Activated CD4-positive, alpha-beta T cell treated with anti-CD3 and anti-CD28 coated beads, Interleukin-2, amount 10 ng/mL, durations not matched to agents 7 days and 5 days (primary cell): ENCODE measurements at regions not wholly inside any gene's neighbourhood (a gene's known extent, or its start where the extent isn't known, plus 50 kb on each side); places are given as distances from the start of the nearest gene placed in this dataset.
"Not testable (repeated sequence)": the region's sequence is repeated elsewhere in the genome, so short reads cannot be mapped to it uniquely, and the experiment has no call there.

ENCODE experiments used
- CTCF ChIA-PET: fragments of 350-600 bp; sonication (Branson Sonifier 250); formaldehyde crosslinking; loops from one replicate; lab custom pipeline; 2021; ENCODE audit warnings: antibody characterized with exemption; lab: Charles Lee
- POLR2A ChIA-PET: fragments of 350-600 bp; sonication (Branson Sonifier 250); formaldehyde crosslinking; loops from one replicate; lab custom pipeline; 2021; ENCODE audit warnings: antibody characterized with exemption; lab: Charles Lee
- DNase-seq: peaks from one replicate; pipeline ENCODE4 v3.0.0-alpha.2; 2020
- H3K27ac Mint-ChIP-seq: one replicate; pipeline ENCODE4 v1.8.0; 2021; ENCODE audit warnings: mild to moderate bottlenecking, moderate library complexity, mixed read lengths
- H3K27me3 Mint-ChIP-seq: one replicate; pipeline ENCODE4 v1.8.0; 2021; ENCODE audit warnings: mixed read lengths
- H3K36me3 Mint-ChIP-seq: one replicate; pipeline ENCODE4 v1.8.0; 2021; ENCODE audit warnings: low read depth, mixed read lengths
- H3K4me1 Mint-ChIP-seq: one replicate; pipeline ENCODE4 v1.8.0; 2021; ENCODE audit warnings: mixed read lengths
- H3K4me3 Mint-ChIP-seq: one replicate; pipeline ENCODE4 v1.8.0; 2021; ENCODE audit warnings: mild to moderate bottlenecking, moderate library complexity, mixed read lengths
- H3K9me3 Mint-ChIP-seq: one replicate; pipeline ENCODE4 v1.8.0; 2021; ENCODE audit warnings: mixed read lengths

DNA sequence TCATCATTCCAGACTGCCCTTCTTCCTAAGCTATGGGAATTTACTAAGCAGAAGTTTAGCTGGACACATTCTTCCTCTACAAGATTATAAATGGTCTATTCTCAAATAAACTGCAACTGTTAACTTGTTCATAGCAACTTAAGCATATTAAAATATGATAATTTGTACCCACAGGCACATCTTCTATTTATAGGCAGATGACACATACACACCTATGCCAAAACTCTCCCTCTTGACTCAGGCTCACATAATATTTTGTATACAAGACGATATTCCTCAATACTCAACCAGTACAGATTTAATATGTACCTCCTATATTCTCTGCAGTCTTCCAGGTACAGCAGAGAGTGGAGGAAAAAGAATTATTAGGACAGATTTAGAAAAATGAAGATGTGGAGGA, 232.7 kb upstream of the KIAA1217 start:
- Mint-ChIP-seq H3K27ac (no peak overlapping the region), H3K9me3 (no peaks in the 10 kb centered on the region), H3K36me3 (no peaks in the 10 kb centered on the region), H3K27me3 (no peaks in the 10 kb centered on the region), H3K4me1 (no peaks in the 10 kb centered on the region), H3K4me3 (no peak overlapping the region)
- ChIA-PET POLR2A (no interaction called here), CTCF (no interaction called here)
- no peak for DNase-seq

DNA sequence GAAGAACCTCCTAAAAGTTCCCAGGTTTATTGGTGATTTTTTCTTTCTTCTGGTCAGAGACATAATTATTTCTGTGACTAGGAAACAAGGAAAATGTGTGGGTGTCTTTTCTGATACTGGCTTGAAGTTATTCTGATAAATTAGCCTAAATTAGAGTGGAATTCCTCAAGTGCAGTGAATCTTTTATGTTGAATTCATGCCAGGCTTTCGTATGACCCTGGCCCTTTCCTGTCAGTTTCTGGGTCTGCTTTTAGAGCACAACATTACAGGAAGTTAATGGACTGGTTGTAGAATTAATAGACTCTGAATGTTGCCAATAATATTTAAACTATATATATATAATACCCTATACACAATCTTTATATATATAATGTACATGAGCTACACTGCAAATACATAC, 230.6 kb upstream of the KIAA1217 start:
- POLR2A ChIA-PET = no interaction called here
- H3K4me1 Mint-ChIP-seq = no peaks in the 10 kb centered on the region
- no peak overlapping the region for H3K27ac Mint-ChIP-seq
- H3K36me3 Mint-ChIP-seq = no peaks in the 10 kb centered on the region
- CTCF ChIA-PET = no interaction called here
- H3K27me3 Mint-ChIP-seq = no peaks in the 10 kb centered on the region
- no peak for DNase-seq
- H3K9me3 Mint-ChIP-seq = peaks cover 2% of the 10 kb centered on the region
- no peak overlapping the region for H3K4me3 Mint-ChIP-seq

DNA sequence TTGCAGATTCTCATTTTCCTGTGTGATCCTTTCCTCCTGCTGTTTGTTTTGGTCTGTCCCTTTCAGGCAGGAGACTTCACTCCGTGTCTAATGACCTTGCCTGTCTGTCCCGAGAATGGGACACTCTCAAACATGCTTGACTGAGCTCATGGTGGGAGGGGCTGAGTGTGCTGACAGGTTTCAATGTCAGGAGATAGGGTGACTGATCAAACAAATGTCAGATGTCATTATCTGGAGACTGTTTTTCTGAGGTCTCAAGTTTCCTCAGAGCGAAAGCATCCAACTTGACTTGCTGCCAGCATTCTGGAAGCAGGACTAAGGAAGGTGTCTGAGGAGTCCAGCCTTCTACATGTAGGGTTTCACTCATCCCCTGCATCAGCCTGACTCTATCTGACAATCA, 228.8 kb upstream of the KIAA1217 start:
- ChIA-PET POLR2A (no interaction called here), CTCF (interaction anchor here (1.0 kb wide), 1 partner anchor 12 kb away, joined by 3 read pairs; no protein-coding TSS in a partner anchor)
- peaks cover 2% of the 10 kb centered on the region for H3K9me3 Mint-ChIP-seq
- no peak overlapping the region for H3K27ac Mint-ChIP-seq
- no peak overlapping the region for H3K4me3 Mint-ChIP-seq
- H3K27me3 Mint-ChIP-seq = no peaks in the 10 kb centered on the region
- no peak for DNase-seq
- H3K36me3 Mint-ChIP-seq = no peaks in the 10 kb centered on the region
- no peaks in the 10 kb centered on the region for H3K4me1 Mint-ChIP-seq

GRCh38 chr10:23981520-23982309, 227.2 kb upstream of the KIAA1217 start:
- ChIA-PET CTCF (interaction anchor here (1.1 kb wide), 1 partner anchor 13 kb away, joined by 3 read pairs; no protein-coding TSS in a partner anchor), POLR2A (no interaction called here)
- Mint-ChIP-seq H3K27ac (no peak overlapping the region), H3K27me3 (no peaks in the 10 kb centered on the region), H3K9me3 (peaks cover 6% of the 10 kb centered on the region), H3K4me3 (no peak overlapping the region), H3K4me1 (no peaks in the 10 kb centered on the region), H3K36me3 (no peaks in the 10 kb centered on the region)
- DNase-seq = no peak

GRCh38 chr10:23984405-23984804, 224.5 kb upstream of the KIAA1217 start:
- H3K27me3 Mint-ChIP-seq, H3K27ac Mint-ChIP-seq, H3K9me3 Mint-ChIP-seq, CTCF ChIA-PET, H3K36me3 Mint-ChIP-seq, DNase-seq, H3K4me3 Mint-ChIP-seq, H3K4me1 Mint-ChIP-seq, POLR2A ChIA-PET: not testable (repeated sequence)

GRCh38 chr10:23988006-23988405, 220.9 kb upstream of the KIAA1217 start:
- Mint-ChIP-seq H3K4me3 (no peak overlapping the region), H3K4me1 (no peaks in the 10 kb centered on the region), H3K36me3 (no peaks in the 10 kb centered on the region), H3K9me3 (peaks cover 4% of the 10 kb centered on the region), H3K27me3 (no peaks in the 10 kb centered on the region), H3K27ac (no peak overlapping the region)
- no peak for DNase-seq
- POLR2A ChIA-PET = no interaction called here
- CTCF ChIA-PET = no interaction called here

DNA sequence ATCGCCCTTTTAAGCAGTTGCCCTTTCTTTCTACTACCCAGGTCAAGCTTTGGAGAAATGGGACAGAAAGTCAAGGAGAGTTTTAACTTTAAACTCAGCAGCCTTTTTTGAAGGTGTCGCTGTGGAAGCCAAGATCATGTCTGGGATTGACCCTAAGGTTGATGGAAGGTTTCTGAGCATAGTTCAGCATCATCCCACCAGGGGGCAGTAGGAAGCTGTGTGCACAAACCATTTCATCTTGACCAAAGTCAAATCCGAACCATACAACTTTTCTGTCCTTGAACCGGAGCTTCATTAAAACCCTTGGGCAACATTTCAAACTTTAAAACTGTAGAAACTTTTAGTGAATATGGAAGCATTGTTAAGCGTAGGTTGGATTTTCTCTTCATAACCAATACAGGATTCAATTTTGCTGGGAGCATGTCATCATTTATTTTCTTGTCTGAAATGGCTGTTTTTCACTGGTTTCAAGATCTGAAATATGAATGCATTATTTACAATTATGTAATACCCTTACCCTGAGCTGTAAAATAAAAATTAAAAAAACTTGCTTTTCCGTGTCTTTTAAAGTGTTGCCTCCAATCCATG, 214.4 kb upstream of the KIAA1217 start:
- H3K9me3 Mint-ChIP-seq = no peaks in the 10 kb centered on the region
- no peaks in the 10 kb centered on the region for H3K36me3 Mint-ChIP-seq
- H3K27me3 Mint-ChIP-seq = no peaks in the 10 kb centered on the region
- ChIA-PET POLR2A (no interaction called here), CTCF (interaction anchor here (0.7 to 1.0 kb wide), 3 partner anchors 9 to 498 kb away, joined by 3 to 4 read pairs (median 3); no protein-coding TSS in a partner anchor)
- H3K27ac Mint-ChIP-seq = no peak overlapping the region
- H3K4me3 Mint-ChIP-seq = no peak overlapping the region
- no peaks in the 10 kb centered on the region for H3K4me1 Mint-ChIP-seq
- DNase-seq = peak; percentile 27

DNA sequence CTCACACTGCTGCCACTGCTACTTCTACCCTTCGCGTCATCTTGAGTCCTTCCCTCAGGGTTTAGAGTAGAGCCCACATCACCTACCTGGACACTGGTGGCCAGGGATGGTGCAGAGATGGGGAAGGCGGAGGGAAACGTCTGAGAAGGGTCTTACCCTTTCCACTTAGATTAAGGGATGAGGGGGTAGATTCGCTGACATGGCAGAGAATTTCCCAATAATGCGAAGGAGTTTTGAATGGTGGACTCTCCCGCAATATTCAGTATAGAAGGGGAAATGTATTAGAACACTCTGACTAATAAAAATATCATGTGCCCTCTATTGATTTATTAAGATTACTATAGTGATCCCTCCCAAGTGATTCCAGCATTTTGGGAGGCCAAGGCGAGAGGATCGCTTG, 209.5 kb upstream of the KIAA1217 start:
- POLR2A ChIA-PET = no interaction called here
- H3K9me3 Mint-ChIP-seq = no peaks in the 10 kb centered on the region

DNA sequence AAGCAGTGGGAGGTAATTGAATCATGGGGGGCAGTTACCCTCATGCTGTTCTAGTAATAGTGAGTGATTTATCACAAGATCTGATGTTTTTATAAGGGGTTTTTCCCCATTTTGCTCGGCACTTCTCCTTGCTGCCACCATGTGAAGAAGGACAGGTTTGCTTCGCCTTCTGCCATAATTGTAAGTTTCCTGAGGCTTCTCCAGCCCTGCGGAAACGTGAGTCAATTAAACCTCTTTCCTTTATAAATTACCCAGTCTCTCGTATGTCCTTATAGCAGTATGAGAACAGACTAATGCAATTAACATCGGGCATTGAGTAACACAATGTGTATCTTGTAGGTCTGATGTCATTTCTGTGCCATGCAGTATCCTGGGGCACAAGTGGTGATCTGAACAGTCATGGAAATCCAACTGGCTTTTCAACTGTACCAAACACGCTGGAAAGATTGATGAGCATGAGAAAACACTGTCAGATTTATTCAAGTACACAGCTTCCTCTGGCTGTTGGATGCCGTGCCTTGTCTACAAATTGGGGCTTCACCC, 208.6 kb upstream of the KIAA1217 start:
- H3K4me1 Mint-ChIP-seq = no peaks in the 10 kb centered on the region
- ChIA-PET CTCF (no interaction called here), POLR2A (no interaction called here)
- H3K27me3 Mint-ChIP-seq = no peaks in the 10 kb centered on the region
- DNase-seq = no peak
- H3K9me3 Mint-ChIP-seq = no peaks in the 10 kb centered on the region
- no peak overlapping the region for H3K4me3 Mint-ChIP-seq
- no peaks in the 10 kb centered on the region for H3K36me3 Mint-ChIP-seq
- no peak overlapping the region for H3K27ac Mint-ChIP-seq

More for the DNA sequence above, 209.5 kb upstream of the KIAA1217 start:
- CTCF ChIA-PET = no interaction called here
- Mint-ChIP-seq H3K36me3 (no peaks in the 10 kb centered on the region), H3K27me3 (no peaks in the 10 kb centered on the region), H3K4me1 (no peaks in the 10 kb centered on the region), H3K27ac (no peak overlapping the region), H3K4me3 (no peak overlapping the region)
- no peak for DNase-seq

GRCh38 chr10:24006741-24007140, 202.2 kb upstream of the KIAA1217 start:
- no peak overlapping the region for H3K27ac Mint-ChIP-seq
- H3K9me3 Mint-ChIP-seq = no peaks in the 10 kb centered on the region
- POLR2A ChIA-PET = no interaction called here
- DNase-seq = no peak
- no peak overlapping the region for H3K4me3 Mint-ChIP-seq
- no peaks in the 10 kb centered on the region for H3K27me3 Mint-ChIP-seq
- no peaks in the 10 kb centered on the region for H3K4me1 Mint-ChIP-seq
- CTCF ChIA-PET = no interaction called here
- no peaks in the 10 kb centered on the region for H3K36me3 Mint-ChIP-seq

DNA sequence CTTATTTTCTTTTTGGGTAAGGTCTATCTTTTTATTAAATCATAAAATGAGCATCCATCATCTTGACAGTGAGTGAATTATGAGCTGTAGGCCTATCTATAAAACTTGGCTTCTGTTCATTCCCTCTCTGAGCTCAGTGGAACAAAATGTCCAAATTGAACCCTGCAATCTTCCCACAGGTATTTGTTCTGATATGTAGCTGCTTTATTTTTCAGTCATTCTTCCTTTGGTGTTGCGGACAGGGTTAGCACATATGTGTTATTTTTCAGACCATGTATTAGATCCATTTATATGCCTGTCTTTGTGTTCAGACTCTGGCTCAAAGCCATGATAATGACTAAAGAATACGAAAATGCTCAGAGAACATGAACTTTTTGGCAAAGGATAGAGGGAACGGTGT, 201.6 kb upstream of the KIAA1217 start:
- H3K27ac Mint-ChIP-seq = no peak overlapping the region
- no peaks in the 10 kb centered on the region for H3K36me3 Mint-ChIP-seq
- no peak overlapping the region for H3K4me3 Mint-ChIP-seq

GRCh38 chr10:24008164-24009091, 200.5 kb upstream of the KIAA1217 start:
- Mint-ChIP-seq H3K9me3 (no peaks in the 10 kb centered on the region), H3K27ac (no peak overlapping the region), H3K27me3 (no peaks in the 10 kb centered on the region), H3K36me3 (no peaks in the 10 kb centered on the region), H3K4me3 (no peak overlapping the region), H3K4me1 (no peaks in the 10 kb centered on the region)
- no peak for DNase-seq
- ChIA-PET POLR2A (no interaction called here), CTCF (no interaction called here)

More for the DNA sequence above, 201.6 kb upstream of the KIAA1217 start:
- CTCF ChIA-PET = no interaction called here
- DNase-seq = no peak
- no peaks in the 10 kb centered on the region for H3K27me3 Mint-ChIP-seq
- no peaks in the 10 kb centered on the region for H3K9me3 Mint-ChIP-seq
- POLR2A ChIA-PET = no interaction called here
- H3K4me1 Mint-ChIP-seq = no peaks in the 10 kb centered on the region

GRCh38 chr10:24009115-24009514, 199.8 kb upstream of the KIAA1217 start:
- H3K36me3 Mint-ChIP-seq = no peaks in the 10 kb centered on the region
- ChIA-PET POLR2A (no interaction called here), CTCF (no interaction called here)
- H3K9me3 Mint-ChIP-seq = no peaks in the 10 kb centered on the region
- H3K4me3 Mint-ChIP-seq = no peak overlapping the region
- no peak for DNase-seq
- H3K27me3 Mint-ChIP-seq = no peaks in the 10 kb centered on the region
- no peak overlapping the region for H3K27ac Mint-ChIP-seq
- no peaks in the 10 kb centered on the region for H3K4me1 Mint-ChIP-seq
